Left lung (tissue), 4 donors: ENCODE measurements at regions not wholly inside any gene's neighbourhood (a gene's known extent, or its start where the extent isn't known, plus 50 kb on each side); places are given as distances from the start of the nearest gene placed in this dataset.

ENCODE experiments used
- ATAC-seq: fragments of 200-7000 bp; cut with Tn5 transposase; one replicate; pipeline ENCODE4 v1.9.1; 2020; ENCODE audit warnings: moderate library complexity
- DNase-seq, 4 donors: peaks; one replicate each; pipeline ENCODE4 v3.0.0-alpha.2; 2013 to 2020
- H3K27ac ChIP-seq, 2 donors: fragments of 200-600 bp; sonication (generic) in 1 of 2; one replicate each; pipeline versions ENCODE4 v1.5.0 to v1.8.0; 2020 to 2021
- H3K27me3 ChIP-seq, 2 donors: fragments of 200-600 bp; sonication (generic) in 1 of 2; one replicate each; pipeline versions ENCODE4 v1.5.0 to v1.8.0; 2020 to 2021
- H3K36me3 ChIP-seq, 2 donors: fragments of 200-600 bp; sonication (generic) in 1 of 2; one replicate each; pipeline versions ENCODE4 v1.5.0 to v1.8.0; 2020 to 2021
- H3K4me1 ChIP-seq, 2 donors: fragments of 200-600 bp; one replicate each; pipeline ENCODE4 v1.8.0; 2021
- H3K4me3 ChIP-seq, 2 donors: fragments of 200-600 bp; sonication (generic) in 1 of 2; one replicate each; pipeline versions ENCODE4 v1.5.0 to v1.8.0; 2020 to 2021; ENCODE audit warnings: mild to moderate bottlenecking in 1 of 2
- H3K9me3 ChIP-seq, 2 donors: fragments of 200-600 bp; sonication (generic) in 1 of 2; one replicate each; pipeline versions ENCODE4 v1.5.0 to v1.8.0; 2020 to 2021
- intact Hi-C, 2 donors: fragments of 100-400 bp; cut with DNase I; formaldehyde crosslinking; loops; one replicate each; pipeline versions ENCODE4 v1.11.2 to v1.14.2; 2022
- TF ChIP-seq, protein P1 (sequence below), 2 donors: fragments of 200-600 bp; sonication (generic) in 1 of 2; IDR thresholded peaks; one replicate each; pipeline versions ENCODE4 v1.5.0 to v1.8.0; 2021; ENCODE audit warnings: antibody characterized with exemption in 2 of 2
- donor health status: DM: no; HTN: yes; CAD: no.
- donor health status: DM: no; HTN: no; CAD: no.

- no peaks in the 10 kb centered on the region for H3K36me3 ChIP-seq
- H3K27me3 ChIP-seq = no peaks in the 10 kb centered on the region
- ATAC-seq (no peak), DNase-seq (no peak)
- TF ChIP-seq, protein P1, sequence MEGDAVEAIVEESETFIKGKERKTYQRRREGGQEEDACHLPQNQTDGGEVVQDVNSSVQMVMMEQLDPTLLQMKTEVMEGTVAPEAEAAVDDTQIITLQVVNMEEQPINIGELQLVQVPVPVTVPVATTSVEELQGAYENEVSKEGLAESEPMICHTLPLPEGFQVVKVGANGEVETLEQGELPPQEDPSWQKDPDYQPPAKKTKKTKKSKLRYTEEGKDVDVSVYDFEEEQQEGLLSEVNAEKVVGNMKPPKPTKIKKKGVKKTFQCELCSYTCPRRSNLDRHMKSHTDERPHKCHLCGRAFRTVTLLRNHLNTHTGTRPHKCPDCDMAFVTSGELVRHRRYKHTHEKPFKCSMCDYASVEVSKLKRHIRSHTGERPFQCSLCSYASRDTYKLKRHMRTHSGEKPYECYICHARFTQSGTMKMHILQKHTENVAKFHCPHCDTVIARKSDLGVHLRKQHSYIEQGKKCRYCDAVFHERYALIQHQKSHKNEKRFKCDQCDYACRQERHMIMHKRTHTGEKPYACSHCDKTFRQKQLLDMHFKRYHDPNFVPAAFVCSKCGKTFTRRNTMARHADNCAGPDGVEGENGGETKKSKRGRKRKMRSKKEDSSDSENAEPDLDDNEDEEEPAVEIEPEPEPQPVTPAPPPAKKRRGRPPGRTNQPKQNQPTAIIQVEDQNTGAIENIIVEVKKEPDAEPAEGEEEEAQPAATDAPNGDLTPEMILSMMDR (IDR thresholded peaks at IDR 0.05) = no peak
- intact Hi-C loops = no loop called here
- H3K4me1 ChIP-seq = peaks cover 0 to 3% of the 10 kb centered on the region in 2 donors
- H3K9me3 ChIP-seq = peaks cover 0 to 4% of the 10 kb centered on the region in 2 donors
- H3K27ac ChIP-seq = peak overlapping the region in 1 of 2 donors; percentile 30
- no peak overlapping the region for H3K4me3 ChIP-seq
Observed at GRCh38 chr5:143672806-143673205, 139.2 kb upstream of the HMHB1 start.

GRCh38 chr5:143671674-143672569, 140.0 kb upstream of the HMHB1 start:
- Histone ChIP-seq H3K27me3 (no peaks in the 10 kb centered on the region), H3K4me3 (no peak overlapping the region), H3K4me1 (peaks cover 0 to 3% of the 10 kb centered on the region in 2 donors), H3K27ac (peak overlapping the region in 1 of 2 donors; percentile 30), H3K36me3 (no peaks in the 10 kb centered on the region), H3K9me3 (peaks cover 0 to 4% of the 10 kb centered on the region in 2 donors)
- intact Hi-C loops = no loop called here
- DNase-seq (no peak), ATAC-seq (peak; percentile 72)
- TF ChIP-seq, protein P1 (IDR thresholded peaks at IDR 0.05) = no peak

GRCh38 chr5:143671021-143671420, 140.9 kb upstream of the HMHB1 start:
- Histone ChIP-seq H3K27ac (peak overlapping the region in 1 of 2 donors; percentile 8), H3K4me3 (no peak overlapping the region), H3K36me3 (no peaks in the 10 kb centered on the region), H3K9me3 (peaks cover 0 to 4% of the 10 kb centered on the region in 2 donors), H3K27me3 (no peaks in the 10 kb centered on the region), H3K4me1 (peaks cover 0 to 3% of the 10 kb centered on the region in 2 donors)
- DNase-seq (no peak), ATAC-seq (no peak)
- TF ChIP-seq, protein P1 (IDR thresholded peaks at IDR 0.05) = no peak
- intact Hi-C loops = no loop called here

- DNase-seq (no peak), ATAC-seq (no peak)
- Histone ChIP-seq H3K4me1 (no peaks in the 10 kb centered on the region), H3K36me3 (no peaks in the 10 kb centered on the region), H3K4me3 (no peak overlapping the region), H3K9me3 (peaks cover 0 to 4% of the 10 kb centered on the region in 2 donors), H3K27ac (no peak overlapping the region), H3K27me3 (no peaks in the 10 kb centered on the region)
- intact Hi-C loops = no loop called here
- TF ChIP-seq, protein P1 (IDR thresholded peaks at IDR 0.05) = no peak
Observed at GRCh38 chr5:143665866-143666265, 146.1 kb upstream of the HMHB1 start.

DNA sequence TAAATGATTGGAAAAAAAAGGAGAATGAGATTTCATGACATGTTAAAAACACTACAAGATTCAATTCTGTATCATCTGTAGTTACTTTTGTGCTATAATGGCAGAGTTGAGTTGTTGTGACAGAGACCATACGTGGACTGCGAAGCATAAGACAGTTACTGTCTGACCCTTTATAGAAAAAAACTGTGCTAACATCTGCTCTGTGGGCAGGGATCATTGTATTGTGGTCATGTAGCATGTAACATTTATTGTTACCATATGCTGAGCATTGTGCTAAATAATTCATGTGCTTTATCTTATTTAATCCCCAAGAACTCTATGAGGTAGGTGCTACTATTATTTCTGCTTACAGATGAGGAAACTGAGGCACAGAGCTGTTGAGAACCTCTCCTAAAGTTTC, 147.3 kb upstream of the HMHB1 start:
- DNase-seq (no peak), ATAC-seq (no peak)
- no peaks in the 10 kb centered on the region for H3K4me1 ChIP-seq
- no peaks in the 10 kb centered on the region for H3K9me3 ChIP-seq
- H3K27ac ChIP-seq = no peak overlapping the region
- no peaks in the 10 kb centered on the region for H3K36me3 ChIP-seq
- TF ChIP-seq, protein P1 (IDR thresholded peaks at IDR 0.05) = no peak
- no peaks in the 10 kb centered on the region for H3K27me3 ChIP-seq
- intact Hi-C loops = no loop called here
- no peak overlapping the region for H3K4me3 ChIP-seq
